HEK293 (cell line): ENCODE measurements at regions not wholly inside any gene's neighbourhood (a gene's known extent, or its start where the extent isn't known, plus 50 kb on each side); places are given as distances from the start of the nearest gene placed in this dataset.

Source experiments
- CTCF ChIA-PET: fragments of 350-600 bp; formaldehyde crosslinking; extraction: SDS; loops from one replicate; lab custom pipeline; 2021; ENCODE audit warnings: antibody characterized with exemption; lab: Yijun Ruan, JAX
- POLR2A ChIA-PET: fragments of 300-600 bp; formaldehyde crosslinking; extraction: SDS; loops from one replicate; lab custom pipeline; 2020; ENCODE audit warnings: antibody characterized with exemption, inconsistent platforms; lab: Yijun Ruan, JAX
- H3K27ac ChIP-seq: fragments of 200-500 bp; sonication (Bioruptor generic); 2 replicates; pipeline ENCODE4 v1.5.1; 2014; ENCODE audit warnings: low read depth, low read length, control low read depth, inconsistent platforms; ENCODE audit errors: extremely low read depth
- H3K36me3 ChIP-seq, 2 experiments: fragments of 200-500 bp in 1 of 2; sonication (Bioruptor generic) in 1 of 2; 1 replicate in 1 of 2; 2 replicates in 1 of 2; pipeline ENCODE4 v1.5.1; 2014 to 2017; ENCODE audit warnings: inconsistent platforms in 2 of 2, low read length in 2 of 2; ENCODE audit not compliant: control insufficient read depth in 2 of 2, insufficient read depth in 1 of 2
- H3K4me1 ChIP-seq: fragments of 200-500 bp; sonication (Bioruptor generic); 2 replicates; pipeline ENCODE4 v1.5.1; 2014; ENCODE audit warnings: mild to moderate bottlenecking, low read length, inconsistent platforms; ENCODE audit not compliant: control insufficient read depth, insufficient read depth
- H3K4me3 ChIP-seq: 2 replicates; pipeline ENCODE4 v1.5.1; 2011; ENCODE audit warnings: low read depth, mild to moderate bottlenecking, control low read depth, low read length, moderate library complexity
- H3K9me3 ChIP-seq: fragments of 200-500 bp; sonication (Bioruptor generic); 2 replicates; pipeline ENCODE4 v1.5.1; 2014; ENCODE audit warnings: low read depth, low read length, inconsistent platforms; ENCODE audit not compliant: control insufficient read depth, insufficient read depth
- GFI1B ChIP-seq: fragments of 450-650 bp; formaldehyde crosslinking; IDR thresholded peaks from 2 replicates; pipeline ENCODE4 v1.5.1; 2016; ENCODE audit warnings: missing biosample characterization, missing genetic modification characterization
- HOXC10 ChIP-seq: sonication (generic); formaldehyde crosslinking; IDR thresholded peaks from 2 replicates; pipeline ENCODE4 v1.8.1; 2023; ENCODE audit warnings: mild to moderate bottlenecking, missing genetic modification reagents
- HOXD13 ChIP-seq: sonication (generic); formaldehyde crosslinking; IDR thresholded peaks from 2 replicates; pipeline ENCODE4 v1.8.0; 2022; ENCODE audit warnings: missing genetic modification reagents, borderline replicate concordance
- KLF16 ChIP-seq: fragments of 450-650 bp; formaldehyde crosslinking; IDR thresholded peaks from 2 replicates; pipeline ENCODE4 v1.5.1; 2017; ENCODE audit warnings: missing biosample characterization, missing genetic modification characterization
- MEIS1 ChIP-seq: sonication (generic); formaldehyde crosslinking; IDR thresholded peaks from 2 replicates; pipeline ENCODE4 v1.8.1; 2022; ENCODE audit warnings: missing genetic modification reagents, mild to moderate bottlenecking, borderline replicate concordance
- TRIM28 ChIP-seq: IDR thresholded peaks from 2 replicates; pipeline ENCODE4 v1.6.1; 2011; ENCODE audit warnings: low read length, control low read depth, borderline replicate concordance
- ZBTB7A ChIP-seq: fragments of 450-650 bp; formaldehyde crosslinking; IDR thresholded peaks from 2 replicates; pipeline ENCODE4 v1.5.1; 2016; ENCODE audit warnings: low read depth, missing biosample characterization, missing genetic modification characterization
- ZNF146 ChIP-seq: fragments of 450-650 bp; formaldehyde crosslinking; IDR thresholded peaks from 2 replicates; pipeline ENCODE4 v1.5.1; 2016; ENCODE audit warnings: missing biosample characterization, missing genetic modification characterization
- ZNF23 ChIP-seq: fragments of 450-650 bp; formaldehyde crosslinking; IDR thresholded peaks from 2 replicates; pipeline ENCODE4 v1.5.1; 2016; ENCODE audit warnings: missing biosample characterization, missing genetic modification characterization, borderline replicate concordance
- ZNF324 ChIP-seq: fragments of 450-650 bp; formaldehyde crosslinking; IDR thresholded peaks from 2 replicates; pipeline ENCODE4 v1.5.1; 2016; ENCODE audit warnings: missing biosample characterization, missing genetic modification characterization
- ZNF341 ChIP-seq: fragments of 450-650 bp; formaldehyde crosslinking; IDR thresholded peaks from 2 replicates; pipeline ENCODE4; 2016; ENCODE audit warnings: low read depth, missing biosample characterization, missing genetic modification characterization
- ZNF391 ChIP-seq: fragments of 450-650 bp; formaldehyde crosslinking; IDR thresholded peaks from 2 replicates; pipeline ENCODE4 v1.5.1; 2016; ENCODE audit warnings: low read depth, missing biosample characterization, missing genetic modification characterization, borderline replicate concordance
- ZNF404 ChIP-seq: fragments of 450-650 bp; formaldehyde crosslinking; IDR thresholded peaks from 2 replicates; pipeline ENCODE4 v1.5.1; 2017; ENCODE audit warnings: missing biosample characterization, missing genetic modification characterization
- ZNF555 ChIP-seq: fragments of 450-650 bp; formaldehyde crosslinking; conservative IDR thresholded peaks from 2 replicates; pipeline ENCODE4 v1.5.1; 2017; ENCODE audit warnings: missing biosample characterization, mild to moderate bottlenecking, missing genetic modification characterization, inconsistent platforms
- ZNF610 ChIP-seq: fragments of 450-650 bp; formaldehyde crosslinking; IDR thresholded peaks from 2 replicates; pipeline ENCODE4 v1.5.1; 2016; ENCODE audit warnings: missing biosample characterization, missing genetic modification characterization, borderline replicate concordance
- ZNF626 ChIP-seq: fragments of 450-650 bp; sonication (Bioruptor Pico); formaldehyde crosslinking; IDR thresholded peaks from 2 replicates; pipeline ENCODE4 v1.5.1; 2018; ENCODE audit warnings: missing biosample characterization, missing genetic modification characterization, inconsistent platforms
- ZNF660 ChIP-seq: fragments of 450-650 bp; IDR thresholded peaks from 2 replicates; pipeline ENCODE4 v1.5.1; 2018; ENCODE audit warnings: missing biosample characterization, mild to moderate bottlenecking, missing genetic modification characterization
- ZNF677 ChIP-seq: fragments of 450-650 bp; IDR thresholded peaks from 2 replicates; pipeline ENCODE4 v1.5.0; 2018; ENCODE audit warnings: missing biosample characterization, mild to moderate bottlenecking, missing genetic modification characterization, moderate library complexity
- ZSCAN30 ChIP-seq: fragments of 450-650 bp; IDR thresholded peaks from 2 replicates; pipeline ENCODE4 v1.5.1; 2018; ENCODE audit warnings: missing biosample characterization, mild to moderate bottlenecking, missing genetic modification characterization, moderate library complexity
- ZSCAN5A ChIP-seq: fragments of 450-650 bp; formaldehyde crosslinking; IDR thresholded peaks from 2 replicates; pipeline ENCODE4 v1.5.1; 2016; ENCODE audit warnings: missing biosample characterization, missing genetic modification characterization
- TF ChIP-seq, protein P1 (sequence below): fragments of 450-650 bp; formaldehyde crosslinking; IDR thresholded peaks from 2 replicates; pipeline ENCODE4 v1.5.1; 2016; ENCODE audit warnings: missing biosample characterization, missing genetic modification characterization
- TF ChIP-seq, protein P2 (sequence below): fragments of 450-650 bp; formaldehyde crosslinking; IDR thresholded peaks from 2 replicates; pipeline ENCODE4 v1.5.1; 2017; ENCODE audit warnings: missing biosample characterization, missing genetic modification characterization
- TF ChIP-seq, protein P3 (sequence below): fragments of 450-650 bp; formaldehyde crosslinking; IDR thresholded peaks from 2 replicates; pipeline ENCODE4 v1.5.1; 2016; ENCODE audit warnings: missing biosample characterization, missing genetic modification characterization, low read depth

GRCh38 chr4:62461961-62462360 is 1261.8 kb downstream of the ADGRL3 start:
- CTCF ChIA-PET = interaction anchor here (0.6 kb wide), 1 partner anchor 77 kb away, joined by 6 read pairs; no protein-coding TSS in a partner anchor
- no peak overlapping the region for H3K27ac ChIP-seq
- H3K36me3 ChIP-seq = no peaks in the 10 kb centered on the region
- H3K4me1 ChIP-seq = no peaks in the 10 kb centered on the region
- H3K4me3 ChIP-seq = no peak overlapping the region
- POLR2A ChIA-PET = no interaction called here
- H3K9me3 ChIP-seq = no peaks in the 10 kb centered on the region
- TF ChIP-seq GFI1B (tag by site-specific recombination) (no peak), MEIS1 (CRISPR knock-in tag) (no peak), ZNF626 (tag by site-specific recombination) (no peak)
- TF ChIP-seq, protein P1, sequence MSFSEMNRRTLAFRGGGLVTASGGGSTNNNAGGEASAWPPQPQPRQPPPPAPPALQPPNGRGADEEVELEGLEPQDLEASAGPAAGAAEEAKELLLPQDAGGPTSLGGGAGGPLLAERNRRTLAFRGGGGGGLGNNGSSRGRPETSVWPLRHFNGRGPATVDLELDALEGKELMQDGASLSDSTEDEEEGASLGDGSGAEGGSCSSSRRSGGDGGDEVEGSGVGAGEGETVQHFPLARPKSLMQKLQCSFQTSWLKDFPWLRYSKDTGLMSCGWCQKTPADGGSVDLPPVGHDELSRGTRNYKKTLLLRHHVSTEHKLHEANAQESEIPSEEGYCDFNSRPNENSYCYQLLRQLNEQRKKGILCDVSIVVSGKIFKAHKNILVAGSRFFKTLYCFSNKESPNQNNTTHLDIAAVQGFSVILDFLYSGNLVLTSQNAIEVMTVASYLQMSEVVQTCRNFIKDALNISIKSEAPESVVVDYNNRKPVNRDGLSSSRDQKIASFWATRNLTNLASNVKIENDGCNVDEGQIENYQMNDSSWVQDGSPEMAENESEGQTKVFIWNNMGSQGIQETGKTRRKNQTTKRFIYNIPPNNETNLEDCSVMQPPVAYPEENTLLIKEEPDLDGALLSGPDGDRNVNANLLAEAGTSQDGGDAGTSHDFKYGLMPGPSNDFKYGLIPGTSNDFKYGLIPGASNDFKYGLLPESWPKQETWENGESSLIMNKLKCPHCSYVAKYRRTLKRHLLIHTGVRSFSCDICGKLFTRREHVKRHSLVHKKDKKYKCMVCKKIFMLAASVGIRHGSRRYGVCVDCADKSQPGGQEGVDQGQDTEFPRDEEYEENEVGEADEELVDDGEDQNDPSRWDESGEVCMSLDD (tag by site-specific recombination) = no peak
- TF ChIP-seq, protein P2, sequence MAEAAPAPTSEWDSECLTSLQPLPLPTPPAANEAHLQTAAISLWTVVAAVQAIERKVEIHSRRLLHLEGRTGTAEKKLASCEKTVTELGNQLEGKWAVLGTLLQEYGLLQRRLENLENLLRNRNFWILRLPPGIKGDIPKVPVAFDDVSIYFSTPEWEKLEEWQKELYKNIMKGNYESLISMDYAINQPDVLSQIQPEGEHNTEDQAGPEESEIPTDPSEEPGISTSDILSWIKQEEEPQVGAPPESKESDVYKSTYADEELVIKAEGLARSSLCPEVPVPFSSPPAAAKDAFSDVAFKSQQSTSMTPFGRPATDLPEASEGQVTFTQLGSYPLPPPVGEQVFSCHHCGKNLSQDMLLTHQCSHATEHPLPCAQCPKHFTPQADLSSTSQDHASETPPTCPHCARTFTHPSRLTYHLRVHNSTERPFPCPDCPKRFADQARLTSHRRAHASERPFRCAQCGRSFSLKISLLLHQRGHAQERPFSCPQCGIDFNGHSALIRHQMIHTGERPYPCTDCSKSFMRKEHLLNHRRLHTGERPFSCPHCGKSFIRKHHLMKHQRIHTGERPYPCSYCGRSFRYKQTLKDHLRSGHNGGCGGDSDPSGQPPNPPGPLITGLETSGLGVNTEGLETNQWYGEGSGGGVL (tag by site-specific recombination) = no peak

- POLR2A ChIA-PET = no interaction called here
- Histone ChIP-seq H3K27ac (no peak overlapping the region), H3K4me3 (no peak overlapping the region), H3K36me3 (no peaks in the 10 kb centered on the region), H3K9me3 (no peaks in the 10 kb centered on the region), H3K4me1 (no peaks in the 10 kb centered on the region)
- CTCF ChIA-PET = no interaction called here
- TF ChIP-seq, protein P3, sequence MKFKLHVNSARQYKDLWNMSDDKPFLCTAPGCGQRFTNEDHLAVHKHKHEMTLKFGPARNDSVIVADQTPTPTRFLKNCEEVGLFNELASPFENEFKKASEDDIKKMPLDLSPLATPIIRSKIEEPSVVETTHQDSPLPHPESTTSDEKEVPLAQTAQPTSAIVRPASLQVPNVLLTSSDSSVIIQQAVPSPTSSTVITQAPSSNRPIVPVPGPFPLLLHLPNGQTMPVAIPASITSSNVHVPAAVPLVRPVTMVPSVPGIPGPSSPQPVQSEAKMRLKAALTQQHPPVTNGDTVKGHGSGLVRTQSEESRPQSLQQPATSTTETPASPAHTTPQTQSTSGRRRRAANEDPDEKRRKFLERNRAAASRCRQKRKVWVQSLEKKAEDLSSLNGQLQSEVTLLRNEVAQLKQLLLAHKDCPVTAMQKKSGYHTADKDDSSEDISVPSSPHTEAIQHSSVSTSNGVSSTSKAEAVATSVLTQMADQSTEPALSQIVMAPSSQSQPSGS (tag by site-specific recombination) = no peak
- TF ChIP-seq ZNF660 (tag by site-specific recombination) (no peak), ZNF324 (no peak), ZNF555 (no peak), ZNF677 (tag by site-specific recombination) (no peak), ZBTB7A (tag by site-specific recombination) (no peak), KLF16 (tag by site-specific recombination) (no peak), TRIM28 (no peak), HOXC10 (CRISPR knock-in tag) (no peak), ZSCAN5A (tag by site-specific recombination) (no peak), ZNF146 (tag by site-specific recombination) (no peak), HOXD13 (CRISPR knock-in tag) (no peak), ZNF391 (no peak), ZSCAN30 (tag by site-specific recombination) (no peak), ZNF610 (tag by site-specific recombination) (no peak), ZNF341 (tag by site-specific recombination) (no peak), ZNF23 (tag by site-specific recombination) (no peak), ZNF404 (tag by site-specific recombination) (no peak)
These were observed 1260.2 kb downstream of the ADGRL3 start for GRCh38 chr4:62460329-62460728.
